GM12878 (cell line): ENCODE measurements at regions not wholly inside any gene's neighbourhood (a gene's known extent, or its start where the extent isn't known, plus 50 kb on each side); places are given as distances from the start of the nearest gene placed in this dataset.

Experiments
- ATAC-seq: fragments of 200-7000 bp; cut with Tn5 transposase; 3 replicates; pipeline ENCODE4 v1.9.1; 2020; ENCODE audit warnings: mild to moderate bottlenecking, moderate library complexity
- BruUV-seq: library from RNA; stranded (reverse); fragments of 400-500 nt; replicated peaks from 2 replicates; lab custom pipeline; 2021; lab: Mats Ljungman, UMichigan
- CTCF ChIA-PET: fragments of 300-600 bp; sonication (Branson Sonifier 250); formaldehyde crosslinking; extraction: SDS; loops from one replicate; lab custom pipeline; 2021; ENCODE audit warnings: inconsistent platforms; lab: Yijun Ruan, JAX
- POLR2A ChIA-PET: fragments of 350-600 bp; formaldehyde crosslinking; extraction: SDS; loops from one replicate; lab custom pipeline; 2021; ENCODE audit warnings: inconsistent platforms; lab: Charles Lee
- RAD21 ChIA-PET: fragments of 300-600 bp; sonication (Branson Sonifier 250); formaldehyde crosslinking; loops from one replicate; lab custom pipeline; 2023; ENCODE audit warnings: antibody characterized with exemption; ENCODE audit not compliant: unreplicated experiment; lab: Charles Lee
- SMC1A ChIA-PET: fragments of 300-600 bp; sonication (Branson Sonifier 250); formaldehyde crosslinking; loops from one replicate; lab custom pipeline; 2023; ENCODE audit not compliant: unreplicated experiment, uncharacterized antibody; lab: Charles Lee
- DNase-seq: peaks from one replicate; pipeline ENCODE4 v3.0.0-alpha.2; 2011; ENCODE audit warnings: low read depth, low spot score
- FAIRE-seq: peaks from 3 replicates; lab custom pipeline; 2011; peaks lifted over from hg19 to GRCh38; lab: Jason Lieb, UNC
- H2AFZ ChIP-seq: 2 replicates; pipeline ENCODE4 v1.6.0; 2011; ENCODE audit warnings: low read depth, low read length, control low read depth; ENCODE audit not compliant: control insufficient read depth
- H3K27ac ChIP-seq: 2 replicates; pipeline ENCODE4 v1.5.1; 2011; ENCODE audit warnings: control low read depth; ENCODE audit not compliant: control insufficient read depth, insufficient read depth
- H3K27me3 ChIP-seq, 2 experiments: replicated peaks in 1 of 2; 2 replicates each; pipeline versions ENCODE4 v1.6.0 to v1.6.1; 2011; ENCODE audit warnings: low read length in 1 of 2; ENCODE audit not compliant: control insufficient read depth in 2 of 2, insufficient read depth in 2 of 2
- H3K36me3 ChIP-seq, 2 experiments: 2 replicates each; pipeline ENCODE4 v1.5.1; 2011; ENCODE audit warnings: low read length in 1 of 2; ENCODE audit not compliant: control insufficient read depth in 2 of 2, insufficient read depth in 2 of 2
- H3K4me1 ChIP-seq: 2 replicates; pipeline ENCODE4 v1.6.1; 2011; ENCODE audit warnings: mild to moderate bottlenecking, low read length, moderate library complexity, mixed read lengths; ENCODE audit not compliant: control insufficient read depth, insufficient read depth
- H3K4me2 ChIP-seq: 2 replicates; pipeline ENCODE4 v1.6.0; 2011; ENCODE audit warnings: control low read depth; ENCODE audit not compliant: control insufficient read depth, insufficient read depth
- H3K4me3 ChIP-seq: fragments of 200-600 bp; sonication (generic); 2 replicates; pipeline ENCODE4 v1.5.1; 2016
- H3K79me2 ChIP-seq: 2 replicates; pipeline ENCODE4 v1.6.0; 2011; ENCODE audit warnings: low read length; ENCODE audit not compliant: control insufficient read depth, insufficient read depth
- H3K9ac ChIP-seq: 2 replicates; pipeline ENCODE4 v1.8.0; 2011; ENCODE audit warnings: low read length, control low read depth, mixed read lengths; ENCODE audit not compliant: control insufficient read depth, insufficient read depth
- H3K9me3 ChIP-seq: replicated peaks from 3 replicates; pipeline ENCODE4 v1.5.1; 2011; ENCODE audit warnings: mild to moderate bottlenecking, low read length; ENCODE audit not compliant: control insufficient read depth, insufficient read depth
- H4K20me1 ChIP-seq: 2 replicates; pipeline ENCODE4 v1.6.0; 2011; ENCODE audit not compliant: control insufficient read depth, insufficient read depth
- ATF7 ChIP-seq: fragments of 450-650 bp; IDR thresholded peaks from 2 replicates; pipeline ENCODE4 v1.6.1; 2016; ENCODE audit warnings: low read depth, mild to moderate bottlenecking
- CEBPZ ChIP-seq: fragments of 150-350 bp; IDR thresholded peaks from 2 replicates; pipeline ENCODE4 v1.6.1; 2016; ENCODE audit warnings: low read depth, low read length
- CREM ChIP-seq: IDR thresholded peaks from 2 replicates; pipeline ENCODE4 v1.6.1; 2014; ENCODE audit warnings: antibody characterized with exemption, low read depth
- ELK1 ChIP-seq: IDR thresholded peaks from 2 replicates; pipeline ENCODE4 v1.6.1; 2012; ENCODE audit warnings: low read depth, low read length, improper control_type of control experiment
- GATAD2B ChIP-seq: fragments of 450-650 bp; conservative IDR thresholded peaks from 2 replicates; pipeline ENCODE4 v1.6.1; 2017; ENCODE audit warnings: low read depth, mild to moderate bottlenecking, moderate library complexity
- MTA2 ChIP-seq: fragments of 450-650 bp; IDR thresholded peaks from 2 replicates; pipeline ENCODE4 v1.6.1; 2016; ENCODE audit warnings: low read depth, mild to moderate bottlenecking, moderate library complexity
- PBX3 ChIP-seq: IDR thresholded peaks from 2 replicates; pipeline ENCODE4 v1.6.1; 2011; ENCODE audit warnings: mild to moderate bottlenecking, low read depth, low read length, moderate library complexity; ENCODE audit not compliant: insufficient replicate concordance
- SKIL ChIP-seq: fragments of 450-650 bp; IDR thresholded peaks from 2 replicates; pipeline ENCODE4 v1.6.1; 2017; ENCODE audit warnings: mild to moderate bottlenecking, low read depth, inconsistent platforms; ENCODE audit not compliant: poor library complexity, severe bottlenecking
- SMC3 ChIP-seq: IDR thresholded peaks from 2 replicates; pipeline ENCODE4 v1.6.1; 2011; ENCODE audit warnings: low read length, improper control_type of control experiment, borderline replicate concordance
- SPI1 ChIP-seq: IDR thresholded peaks from 2 replicates; pipeline ENCODE4 v1.6.1; 2011; ENCODE audit warnings: low read depth, mild to moderate bottlenecking, low read length, moderate library complexity, borderline replicate concordance; ENCODE audit not compliant: insufficient read depth
- SUPT20H ChIP-seq: IDR thresholded peaks from 2 replicates; pipeline ENCODE4 v1.6.1; 2011; ENCODE audit warnings: low read depth, mild to moderate bottlenecking, low read length, moderate library complexity, borderline replicate concordance; ENCODE audit not compliant: control insufficient read depth
- ZNF207 ChIP-seq: fragments of 450-650 bp; IDR thresholded peaks from 2 replicates; pipeline ENCODE4 v1.6.1; 2014; ENCODE audit warnings: antibody characterized with exemption, mild to moderate bottlenecking, borderline replicate concordance
- ZNF24 ChIP-seq: fragments of 450-650 bp; IDR thresholded peaks from 2 replicates; pipeline ENCODE4 v1.6.1; 2017; ENCODE audit warnings: antibody characterized with exemption, mild to moderate bottlenecking
- ZSCAN29 ChIP-seq: fragments of 450-650 bp; IDR thresholded peaks from 2 replicates; pipeline ENCODE4 v1.6.1; 2017; ENCODE audit warnings: mild to moderate bottlenecking, moderate library complexity
- WGBS: methylation state at CpG from one replicate; pipeline ENCODE4 v1.1.6; 2016; ENCODE audit warnings: low lambda C conversion rate; ENCODE audit not compliant: insufficient replicate concordance, insufficient coverage; ENCODE audit errors: missing lambda C conversion rate; 5-methylcytosine and 5-hydroxymethylcytosine counted together
- in situ Hi-C: fragments of 300-500 bp; cut with MboI; formaldehyde crosslinking; loops from 9 replicates; pipeline ENCODE4 v1.14.3; 2018; ENCODE audit warnings: mixed read lengths
- intact Hi-C: fragments of 100-400 bp; cut with micrococcal nuclease; formaldehyde crosslinking; loops from one replicate; pipeline ENCODE4 v1.14.2; 2022; ENCODE audit not compliant: unreplicated experiment

- TF ChIP-seq PBX3: no peak
- no peak for TF ChIP-seq CREM
These were observed 263.6 kb upstream of the NCAM1 start (continued) for GRCh38 chr11:112697391-112698178.

GRCh38 chr11:112705148-112705547 lies 256.1 kb upstream of the NCAM1 start:
- SMC1A ChIA-PET: no interaction called here
- H3K9ac ChIP-seq: no peak overlapping the region
- H2AFZ ChIP-seq: no peak overlapping the region
- no peaks in the 10 kb centered on the region for H3K79me2 ChIP-seq
- ATAC-seq: no peak
- H3K27ac ChIP-seq: no peak overlapping the region
- DNase-seq: no peak
- H4K20me1 ChIP-seq: no peaks in the 10 kb centered on the region
- CTCF ChIA-PET: interaction anchor here (0.9 kb wide), 1 partner anchor 12 kb away, joined by 3 read pairs; no protein-coding TSS in a partner anchor
- H3K4me2 ChIP-seq: no peak overlapping the region
- 21% methylated on average over 2 of the region's 2 CpGs for WGBS
- H3K27me3 ChIP-seq: 0 out of 4 replicates have a peak, but pooled peaks cover 0 to 1% of the 10 kb centered on the region in 2 experiments
- BruUV-seq: no TSS peak
- no peaks in the 10 kb centered on the region for H3K36me3 ChIP-seq
- no peaks in the 10 kb centered on the region for H3K4me1 ChIP-seq
- no peak overlapping the region for H3K4me3 ChIP-seq
- in situ Hi-C loops: no loop called here
- intact Hi-C loops: no loop called here
- POLR2A ChIA-PET: no interaction called here
- RAD21 ChIA-PET: no interaction called here
- no peak for FAIRE-seq
- H3K9me3 ChIP-seq: no peaks in the 10 kb centered on the region; the same call in 2 of the 3 replicates
- TF ChIP-seq ELK1 (no peak), SMC3 (no peak), ZSCAN29 (no peak), GATAD2B (no peak), ATF7 (no peak), SUPT20H (no peak), ZNF207 (no peak), SPI1 (no peak), MTA2 (no peak), ZNF24 (no peak), CEBPZ (no peak), SKIL (no peak)
